Fibroblast of skin of right quadriceps (primary cell): ENCODE measurements at regions not wholly inside any gene's neighbourhood (a gene's known extent, or its start where the extent isn't known, plus 50 kb on each side); places are given as distances from the start of the nearest gene placed in this dataset.
"Not testable (repeated sequence)": the region's sequence is repeated elsewhere in the genome, so short reads cannot be mapped to it uniquely, and the experiment has no call there.

Source experiments
- DNase-seq: peaks from one replicate; pipeline ENCODE4 v3.0.0-alpha.2; 2013

DNA sequence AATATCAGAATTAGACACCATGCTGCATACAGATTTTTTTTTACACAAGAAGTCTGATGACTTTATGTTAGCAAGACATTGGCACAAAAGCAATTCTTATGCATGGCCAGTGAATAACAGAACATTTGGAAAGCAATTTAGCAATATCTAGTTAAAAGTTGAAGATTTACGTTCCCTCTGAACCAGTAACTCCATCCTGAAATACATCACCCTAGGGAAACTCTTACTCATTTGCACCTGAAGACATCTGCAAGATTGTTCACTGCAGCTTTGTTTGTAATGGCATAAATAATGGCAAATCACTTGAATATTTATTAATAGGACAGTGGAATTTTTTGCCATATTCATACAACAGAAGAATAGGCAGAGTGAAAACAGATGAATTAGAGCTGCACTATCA, 670.0 kb upstream of the NOVA1 start:
- DNase-seq: no peak

DNA sequence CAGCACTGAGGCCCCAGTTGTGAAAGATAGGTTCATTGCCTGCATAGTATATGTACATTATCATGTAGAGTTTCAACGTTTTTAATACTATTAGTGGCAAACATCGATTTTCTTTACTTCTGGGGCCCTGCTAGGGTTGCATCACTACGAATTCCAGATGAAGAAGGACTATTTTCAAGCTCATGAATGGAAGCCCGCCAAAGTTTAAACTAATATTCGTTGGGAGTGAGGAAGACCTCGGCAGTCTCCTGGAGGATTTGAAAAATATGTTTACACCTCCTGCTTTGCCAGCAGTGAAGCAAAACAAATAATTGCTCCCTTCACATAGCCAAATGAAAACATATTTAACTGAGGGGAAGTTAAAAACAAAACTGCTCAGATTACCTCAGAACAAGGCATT, 672.9 kb upstream of the NOVA1 start:
- no peak for DNase-seq

DNA sequence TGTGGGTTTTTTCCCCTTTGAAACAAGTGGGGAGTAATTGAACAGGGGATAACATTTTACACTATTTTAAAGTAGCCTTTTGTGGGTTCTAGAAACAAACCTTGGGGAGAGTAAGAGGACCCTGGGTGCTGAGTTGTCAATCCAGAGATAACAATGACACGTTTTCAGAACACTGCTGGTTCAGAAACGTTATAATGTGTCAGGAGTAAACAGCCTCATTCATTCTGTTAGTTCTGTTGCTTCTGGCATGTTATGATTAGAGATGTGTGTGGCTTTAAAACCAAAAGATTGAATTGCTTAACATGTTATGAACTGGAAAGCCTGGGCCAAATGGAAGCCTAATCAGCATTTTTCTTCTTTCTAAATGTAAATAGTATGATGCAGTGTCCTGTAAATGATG, 680.5 kb upstream of the NOVA1 start:
- DNase-seq: no peak

DNA sequence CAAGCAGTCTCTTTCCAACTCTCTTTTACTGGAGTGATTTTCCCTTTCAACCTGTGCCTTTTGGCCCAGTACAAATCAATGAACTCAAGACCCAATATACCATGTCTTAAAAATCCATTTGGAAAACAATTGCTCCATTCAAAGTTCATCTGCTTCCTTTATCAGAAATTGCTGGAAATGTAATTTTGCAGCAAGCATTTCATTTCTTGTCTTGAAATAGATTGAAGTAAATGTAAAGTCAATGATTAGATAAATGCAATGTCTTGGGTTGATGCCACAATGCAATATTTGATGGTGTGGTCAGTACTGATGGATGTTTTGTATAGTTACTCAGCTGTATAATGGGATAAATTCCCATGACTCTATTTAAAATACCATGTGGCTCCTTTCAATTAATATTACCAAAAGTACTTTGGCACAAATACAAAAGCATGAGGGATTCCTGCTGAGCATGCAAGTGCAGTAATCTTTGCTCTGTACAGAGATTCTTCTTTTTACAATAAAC, 707.7 kb upstream of the NOVA1 start:
- DNase-seq: no peak

DNA sequence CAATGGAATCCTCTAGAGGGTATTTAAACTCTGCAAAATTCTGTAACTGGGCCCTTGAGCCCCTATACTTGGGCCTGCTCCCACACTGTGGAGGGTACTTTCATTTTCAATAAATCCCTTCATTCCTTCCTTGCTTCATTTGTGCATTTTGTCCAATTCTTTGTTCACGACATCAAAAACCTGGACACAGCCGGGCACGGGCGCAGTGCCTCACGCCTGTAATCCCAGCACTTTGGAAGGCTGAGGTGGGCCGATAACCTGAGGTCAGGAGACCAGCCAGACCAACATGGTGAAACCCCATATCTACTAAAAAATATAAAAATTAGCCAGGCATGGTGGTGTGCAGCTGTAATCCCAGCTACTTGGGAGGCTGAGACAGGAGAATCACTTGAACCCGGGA, 714.9 kb upstream of the NOVA1 start:
- not testable (repeated sequence) for DNase-seq

DNA sequence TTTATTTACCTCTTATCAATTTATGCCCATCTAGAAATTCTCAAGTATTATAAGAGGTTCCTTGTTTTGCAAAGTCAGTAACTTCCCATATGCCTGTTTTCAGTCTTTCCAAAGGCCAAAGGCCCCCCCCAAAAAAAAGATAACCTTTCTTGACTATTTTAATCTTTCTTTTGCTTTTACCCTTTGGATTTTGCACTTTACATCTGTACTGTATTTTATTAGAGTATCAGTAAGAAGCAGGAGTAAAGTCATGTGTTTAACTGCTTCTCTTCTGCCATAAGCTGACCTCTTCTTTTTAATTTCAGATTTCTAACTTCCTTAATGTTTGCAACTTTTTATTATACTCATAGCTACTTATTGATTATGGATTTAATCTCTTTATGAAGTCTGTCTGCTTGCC, 716.4 kb upstream of the NOVA1 start:
- no peak for DNase-seq

DNA sequence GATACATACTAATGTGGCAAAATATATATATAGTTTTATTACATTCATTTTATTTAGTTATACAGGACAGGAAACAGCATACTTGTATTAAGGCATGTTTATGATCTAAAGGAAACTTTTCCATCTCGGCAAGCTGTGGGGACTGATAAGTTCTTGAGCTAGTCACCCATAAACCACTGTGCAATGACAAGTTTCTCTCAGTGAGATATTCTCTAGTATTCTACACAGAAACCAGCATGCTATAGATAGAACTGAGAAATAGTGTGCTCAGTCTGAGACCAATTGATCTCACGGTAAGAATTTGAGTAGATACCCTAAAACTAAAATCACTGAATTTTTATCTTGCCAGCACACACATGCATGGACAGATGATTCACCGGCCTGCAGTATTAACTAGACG, 717.6 kb upstream of the NOVA1 start:
- DNase-seq: no peak

DNA sequence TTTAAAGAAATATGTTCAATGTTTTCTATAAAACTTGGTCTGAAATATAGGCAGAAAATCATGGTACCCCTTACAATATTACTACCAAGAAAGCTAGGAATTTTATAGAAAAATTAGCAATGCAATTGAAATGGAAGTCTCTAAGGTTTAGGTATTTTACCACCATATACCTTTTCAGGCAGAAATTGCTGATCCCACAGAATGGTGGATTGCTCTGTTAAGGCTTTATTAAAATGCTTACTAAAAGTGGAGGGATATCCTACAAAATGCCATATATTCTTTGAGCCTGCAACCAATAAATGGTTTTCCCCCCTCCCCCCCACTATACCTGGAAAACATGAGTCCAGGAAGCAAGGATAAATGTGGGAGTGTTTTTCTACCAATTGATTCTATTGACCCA, 718.1 kb upstream of the NOVA1 start:
- DNase-seq: no peak

DNA sequence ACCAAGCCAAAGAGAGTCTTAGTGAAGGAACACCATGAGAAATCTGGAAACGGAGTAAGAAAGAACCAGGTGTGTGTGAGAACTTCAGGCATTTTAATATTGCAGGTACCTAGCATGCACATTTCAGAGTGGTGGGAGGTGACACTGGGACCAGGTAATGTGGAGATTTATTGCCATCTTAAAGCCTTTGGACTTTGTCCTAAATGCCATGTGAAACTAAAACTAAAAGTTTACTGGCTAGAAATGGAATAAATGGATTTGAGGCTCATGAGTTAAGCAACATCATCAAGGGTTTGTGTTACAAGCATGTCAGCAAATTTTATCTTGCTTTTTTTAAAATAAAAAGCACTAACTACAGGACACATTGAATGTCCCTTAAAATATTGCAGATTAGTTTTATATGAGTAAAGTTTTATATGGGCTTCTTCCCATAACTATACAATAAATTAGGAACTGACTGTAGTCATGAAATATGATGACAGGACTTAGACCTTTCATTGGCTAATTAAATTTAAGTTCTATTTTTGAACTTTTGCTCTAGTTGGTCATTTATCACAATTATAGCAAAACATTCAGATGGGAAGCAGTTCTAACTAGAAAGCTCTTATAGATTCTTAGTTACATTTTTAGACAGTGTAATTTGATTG, 721.1 kb upstream of the NOVA1 start:
- DNase-seq: no peak

DNA sequence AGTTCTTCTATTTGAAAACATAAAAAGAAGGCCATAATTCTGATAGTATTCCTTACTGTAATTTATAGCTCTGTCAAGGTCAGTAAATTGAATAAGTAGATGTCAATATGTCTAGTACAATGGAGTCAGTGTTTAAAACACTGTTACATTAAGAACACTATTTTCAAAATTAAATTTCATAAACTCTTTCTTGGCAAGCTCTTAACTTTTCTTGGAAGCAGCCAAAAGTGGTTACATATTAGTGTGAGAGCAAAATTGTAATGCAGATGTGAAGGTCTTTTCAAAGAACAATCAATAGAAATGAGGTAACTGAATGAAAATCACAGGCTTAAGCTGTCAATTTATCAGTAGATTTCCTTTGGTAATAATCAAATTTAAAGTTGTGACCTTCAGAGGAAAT, 722.4 kb upstream of the NOVA1 start:
- DNase-seq: no peak

DNA sequence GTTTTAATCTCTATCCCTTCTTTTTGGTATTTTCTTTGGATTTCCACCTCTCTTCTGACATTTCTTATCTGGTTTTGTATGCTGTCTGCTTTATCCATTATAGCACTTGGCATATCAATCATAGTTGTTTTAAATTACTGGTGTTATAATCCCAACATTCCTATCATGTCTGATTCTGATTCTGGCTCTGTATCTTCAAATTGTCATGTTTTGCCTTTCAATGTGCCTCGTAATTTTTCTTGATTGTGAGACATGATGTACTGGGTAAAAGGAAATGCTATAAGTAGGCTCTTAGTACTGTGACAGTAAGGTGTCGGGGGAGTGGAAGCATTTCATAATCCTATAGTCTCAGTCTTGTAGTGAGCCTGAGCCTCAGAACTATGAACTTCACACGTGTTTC, 729.3 kb upstream of the NOVA1 start:
- DNase-seq: no peak

DNA sequence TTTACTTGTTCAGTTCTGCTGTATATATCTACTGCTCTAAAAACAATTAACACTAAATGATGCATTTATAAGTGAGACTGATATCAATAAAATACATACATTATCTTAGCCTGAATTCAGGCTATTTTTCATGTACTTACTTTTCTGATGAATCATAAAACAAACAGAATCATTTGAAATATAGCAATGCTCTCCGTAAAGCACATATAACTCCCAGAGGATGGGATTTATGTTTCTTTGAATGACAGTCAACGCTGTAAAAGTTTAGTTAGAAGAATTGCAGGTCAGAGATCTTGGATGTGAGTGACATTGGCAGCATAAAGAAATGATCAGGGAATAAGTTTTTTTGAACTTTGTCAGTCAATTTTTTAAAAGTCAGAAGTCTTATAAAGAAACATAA, 740.2 kb upstream of the NOVA1 start:
- no peak for DNase-seq

DNA sequence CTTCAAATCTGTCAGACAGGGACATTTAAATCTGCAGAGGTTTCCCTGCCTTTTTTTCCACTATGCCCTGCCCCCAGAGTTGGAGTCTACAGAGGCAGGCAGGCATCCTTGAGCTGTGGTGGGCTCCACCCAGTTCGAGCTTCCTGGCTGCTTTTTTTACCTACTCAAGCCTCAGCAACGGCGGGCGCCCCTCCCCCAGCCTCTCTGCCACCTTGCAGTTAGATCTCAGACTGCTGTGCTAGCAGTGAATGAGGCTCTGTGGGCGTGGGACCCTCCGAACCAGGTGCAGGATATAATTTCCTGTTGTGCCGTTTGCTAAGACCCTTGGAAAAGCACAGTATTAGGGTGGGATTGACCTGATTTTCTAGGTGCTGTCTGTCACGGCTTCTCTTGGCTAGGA, 765.2 kb upstream of the NOVA1 start:
- DNase-seq: not testable (repeated sequence)

DNA sequence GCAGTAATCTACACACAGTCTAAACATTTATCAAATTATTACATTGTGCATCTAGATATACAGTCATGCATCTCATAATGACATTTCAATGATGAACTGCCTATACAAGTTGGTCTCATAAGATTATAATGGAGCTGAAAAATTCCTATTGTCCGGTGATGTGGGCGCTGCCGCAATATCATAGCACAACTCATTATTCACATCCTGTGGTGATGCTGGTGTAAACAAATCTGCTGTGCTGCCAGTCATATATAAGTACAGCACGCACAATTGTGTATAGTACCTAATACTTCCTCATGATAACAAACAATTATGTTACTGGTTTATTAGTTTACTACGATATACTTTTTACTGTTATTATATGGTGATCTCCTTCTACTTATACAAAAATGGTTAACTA, 768.8 kb upstream of the NOVA1 start:
- DNase-seq: no peak

DNA sequence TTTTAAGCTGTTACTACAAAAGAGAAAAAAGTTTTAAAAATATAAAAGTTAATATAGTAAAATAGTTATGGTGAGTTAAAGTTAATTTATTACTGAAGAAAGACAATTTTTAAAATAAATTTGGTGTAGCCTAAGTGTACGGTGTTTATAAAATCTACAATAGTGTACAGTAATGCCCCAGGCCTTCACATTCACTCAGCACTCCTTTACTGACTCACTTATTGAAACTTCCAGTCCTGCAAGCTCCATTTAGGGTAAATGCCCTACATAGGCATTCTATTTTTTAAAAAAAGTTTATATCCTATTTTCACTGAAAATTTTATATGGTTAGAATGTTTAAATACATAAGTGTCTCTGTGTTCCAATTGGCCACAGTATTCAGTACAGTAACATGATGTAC, 769.5 kb upstream of the NOVA1 start:
- no peak for DNase-seq

DNA sequence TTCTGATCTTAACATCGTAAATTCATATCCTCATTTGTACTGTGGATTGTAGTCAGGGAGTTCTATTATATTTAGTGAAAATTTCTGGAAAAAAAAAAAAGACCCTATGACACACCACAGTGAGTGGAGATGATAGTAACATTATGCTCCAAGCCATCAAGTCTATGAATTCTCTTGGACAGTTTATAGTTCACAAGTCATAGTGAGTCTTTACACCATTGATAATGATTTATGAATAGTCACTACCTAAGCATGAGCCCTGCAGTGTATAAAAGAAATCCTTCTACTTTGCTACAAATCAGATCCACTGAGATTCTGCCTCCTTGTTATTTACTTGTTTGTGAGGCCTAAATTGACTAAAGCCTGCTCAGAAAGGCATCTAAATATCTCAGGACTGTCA, 772.2 kb upstream of the NOVA1 start:
- no peak for DNase-seq

DNA sequence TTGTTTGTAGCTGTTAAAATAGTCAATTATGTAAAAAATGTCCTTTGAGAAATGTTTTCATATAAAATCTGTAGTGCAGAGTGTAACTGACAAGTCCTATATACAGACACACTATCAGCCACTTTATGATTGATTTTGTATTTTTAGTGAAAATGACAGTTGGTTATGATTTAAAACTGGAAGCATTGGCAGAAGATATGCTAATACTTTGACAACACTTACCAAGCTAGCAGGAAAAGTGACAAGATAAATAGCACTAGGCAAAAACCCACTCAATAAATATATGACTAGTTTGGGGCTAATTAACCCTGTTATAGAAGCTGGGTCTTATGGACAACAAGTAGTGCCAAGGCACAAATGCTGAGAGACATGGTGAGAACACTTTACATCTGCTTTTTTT, 772.9 kb upstream of the NOVA1 start:
- no peak for DNase-seq

DNA sequence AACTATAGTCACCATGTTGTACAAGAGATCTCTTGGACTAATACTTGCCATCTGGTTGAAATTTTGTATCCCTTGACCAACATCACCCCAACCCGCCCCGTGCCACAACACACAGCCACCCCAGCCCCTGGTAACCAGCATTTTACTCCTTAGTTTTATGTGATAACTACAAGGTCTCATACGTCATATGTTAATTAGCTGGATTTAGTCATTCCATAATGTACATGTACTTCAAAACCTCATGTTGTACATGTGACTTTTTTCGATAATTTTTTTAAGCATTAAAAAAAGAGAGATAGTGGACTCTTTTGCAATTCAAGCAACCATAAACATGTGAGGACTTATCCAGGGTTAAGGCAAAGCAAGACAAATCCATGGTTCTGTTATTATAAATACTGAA, 773.4 kb upstream of the NOVA1 start:
- DNase-seq: no peak

DNA sequence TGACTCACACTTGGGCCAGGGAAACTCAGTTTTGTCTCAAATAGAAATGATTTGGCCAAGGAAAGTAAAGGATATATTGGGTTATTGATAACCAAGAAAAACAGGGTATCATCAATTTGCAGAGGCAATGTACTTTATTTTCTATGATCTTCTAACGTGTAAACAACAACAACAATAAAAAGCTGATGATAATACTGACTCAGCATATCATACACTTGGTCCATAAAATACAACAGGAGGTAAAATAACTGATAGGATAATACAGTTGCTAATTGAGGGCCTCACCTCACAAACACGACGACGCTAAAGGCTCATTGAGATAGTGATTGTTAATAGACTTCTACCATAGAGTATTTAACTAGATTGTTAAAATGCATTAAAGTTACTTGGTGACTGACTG, 774.0 kb upstream of the NOVA1 start:
- DNase-seq: no peak

DNA sequence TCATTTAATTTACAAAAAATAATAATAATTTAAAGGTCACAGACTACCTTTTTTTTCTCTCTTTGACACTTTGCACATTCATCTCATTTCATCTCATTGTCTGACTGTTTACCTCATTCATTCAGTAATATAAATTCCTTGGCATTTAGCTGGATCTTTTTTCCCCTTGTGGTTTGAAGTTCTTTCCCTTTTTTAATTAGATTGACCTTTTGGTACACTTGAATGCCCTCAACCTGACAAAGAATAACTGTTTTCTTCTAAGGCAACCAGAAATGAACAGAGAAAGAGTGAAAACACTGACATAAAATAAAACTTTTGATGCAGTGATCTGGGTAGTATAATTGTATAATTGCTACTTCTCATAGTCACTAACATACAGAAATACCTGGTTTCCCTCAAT, 774.9 kb upstream of the NOVA1 start:
- DNase-seq: no peak

DNA sequence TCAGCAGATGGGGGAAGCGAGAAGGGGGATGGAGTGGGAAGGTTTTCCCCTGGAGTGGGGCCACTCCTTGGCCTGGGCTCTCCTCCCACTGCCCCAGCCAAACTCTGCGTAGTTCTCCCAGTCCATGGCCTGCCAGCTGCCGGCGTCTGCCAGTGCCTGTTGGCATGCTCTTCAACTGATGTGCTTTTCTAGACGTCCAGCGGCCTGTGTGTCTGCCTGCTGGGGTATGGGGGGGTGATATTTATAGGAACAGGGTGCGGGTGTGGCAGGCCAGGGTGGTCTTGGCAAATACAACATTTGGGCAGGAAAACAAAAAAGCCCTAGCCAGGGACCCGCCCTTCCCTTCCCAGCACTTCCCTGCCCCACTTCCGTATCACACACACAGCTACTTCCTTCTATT, 786.3 kb upstream of the NOVA1 start:
- DNase-seq: no peak

DNA sequence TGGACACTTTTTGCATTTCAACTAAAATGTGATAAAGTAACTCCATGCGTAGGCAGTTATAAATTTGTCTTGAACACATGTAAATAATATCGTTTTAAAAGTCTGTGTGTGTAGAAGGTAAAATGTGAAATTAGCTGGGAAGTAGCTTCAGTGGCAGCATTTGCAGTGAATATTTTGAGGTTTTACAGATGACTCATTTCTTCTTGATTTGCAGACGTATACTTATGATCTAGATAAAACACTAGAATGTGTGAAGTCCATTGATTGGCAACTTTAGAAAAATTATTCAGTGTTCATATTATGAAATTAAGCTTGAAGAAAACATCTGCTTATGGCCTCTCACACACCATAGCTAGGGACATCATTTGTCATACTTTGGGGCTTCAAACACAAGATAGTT, 788.6 kb upstream of the NOVA1 start:
- DNase-seq: peak; percentile 37

DNA sequence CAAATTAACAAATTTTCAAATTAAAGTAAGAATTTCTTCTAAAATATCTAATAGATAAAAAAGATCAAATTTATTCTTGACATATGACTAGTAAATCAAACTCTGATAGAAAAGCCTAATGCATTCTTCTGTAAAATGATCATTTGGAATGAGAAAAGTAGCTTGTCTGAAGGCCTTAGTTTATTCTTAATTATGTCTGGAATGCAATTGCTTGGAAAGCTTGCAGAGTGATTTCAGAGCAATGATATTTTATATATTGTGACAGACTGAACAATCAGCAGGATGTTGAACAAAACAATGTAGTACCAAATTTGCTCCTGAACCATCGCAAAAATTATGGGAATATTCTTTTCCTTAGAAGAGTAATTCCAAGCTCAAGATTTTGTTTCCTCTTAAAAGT, 789.6 kb upstream of the NOVA1 start:
- peak; percentile 63 for DNase-seq

DNA sequence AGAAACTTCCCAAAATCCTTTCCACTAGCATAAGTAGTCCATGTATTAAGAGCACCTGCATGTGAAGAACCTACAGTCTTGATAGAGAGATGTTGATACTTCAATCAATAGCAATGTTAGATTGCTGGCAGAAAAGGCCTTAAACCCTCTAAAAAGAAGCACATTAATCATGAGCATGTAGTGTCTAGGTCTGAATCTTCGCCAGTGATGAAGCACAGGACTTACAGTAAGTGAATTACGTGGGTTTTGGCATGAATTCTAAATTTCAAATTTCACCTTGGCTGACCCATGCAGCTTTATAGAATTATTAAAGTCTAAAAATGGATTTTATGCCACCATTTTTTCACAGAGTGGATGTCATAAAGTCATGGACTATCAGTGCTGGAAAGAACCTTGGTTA, 791.6 kb upstream of the NOVA1 start:
- peak; percentile 45 for DNase-seq

DNA sequence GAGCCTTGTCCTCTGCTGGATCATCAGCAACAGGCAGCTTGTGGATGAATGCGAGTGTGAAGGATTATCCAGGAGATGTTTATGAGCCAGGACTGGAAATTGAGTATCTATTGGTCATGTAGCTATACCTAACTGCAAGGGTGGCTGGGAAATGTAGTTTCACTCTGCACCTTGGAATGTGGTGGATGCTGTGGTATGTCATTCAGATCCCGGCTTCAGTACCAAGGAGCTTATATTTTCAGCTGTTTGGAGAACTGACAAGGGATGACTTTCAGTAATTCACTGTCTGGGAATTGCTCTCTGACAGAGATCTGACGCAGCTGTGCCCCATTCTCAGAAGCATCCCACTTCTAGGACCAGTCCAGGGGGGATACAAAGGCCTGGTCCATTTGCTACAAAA, 792.3 kb upstream of the NOVA1 start:
- DNase-seq: peak; percentile 15

DNA sequence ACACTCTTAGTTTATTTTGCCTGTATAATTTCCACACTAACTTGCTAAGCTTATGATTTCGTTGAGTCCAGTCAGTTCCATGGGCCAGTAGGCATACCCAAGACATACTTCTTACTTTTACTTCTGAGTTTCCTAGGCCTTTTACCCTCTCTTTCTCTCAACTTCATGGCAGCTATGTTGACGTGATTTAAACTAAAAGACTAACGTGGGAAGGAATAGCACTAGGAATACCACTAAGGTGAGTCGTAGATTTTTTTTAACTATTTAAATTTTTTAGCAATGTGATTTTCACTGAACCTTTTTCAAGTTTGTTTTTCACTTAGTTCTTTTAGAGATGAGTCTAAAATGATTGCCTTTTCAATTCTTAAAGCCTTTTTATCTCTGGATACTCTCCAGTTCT, 793.5 kb upstream of the NOVA1 start:
- peak; percentile 76 for DNase-seq
